Neuronal stem cell (in vitro differentiated cells): ENCODE measurements at regions not wholly inside any gene's neighbourhood (a gene's known extent, or its start where the extent isn't known, plus 50 kb on each side); places are given as distances from the start of the nearest gene placed in this dataset.
"Not testable (repeated sequence)": the region's sequence is repeated elsewhere in the genome, so short reads cannot be mapped to it uniquely, and the experiment has no call there.

Experiments
- DNase-seq: peaks from one replicate; pipeline ENCODE4 v3.0.0-alpha.2; 2013; ENCODE audit warnings: low spot score
- H2AFZ ChIP-seq: one replicate; pipeline ENCODE4 v1.6.1; 2013; ENCODE audit warnings: mild to moderate bottlenecking, low read length, inconsistent platforms
- H2AK5ac ChIP-seq: 2 replicates; pipeline ENCODE4 v1.6.1; 2013; ENCODE audit warnings: low read depth, mild to moderate bottlenecking, inconsistent platforms, low read length, moderate library complexity, mixed read lengths
- H2BK120ac ChIP-seq: 2 replicates; pipeline ENCODE4 v1.6.1; 2013; ENCODE audit warnings: low read depth, mild to moderate bottlenecking, inconsistent platforms, low read length, moderate library complexity, mixed read lengths
- H2BK12ac ChIP-seq: one replicate; pipeline ENCODE4 v1.6.1; 2013; ENCODE audit warnings: low read length, inconsistent platforms
- H2BK15ac ChIP-seq: 2 replicates; pipeline ENCODE4 v1.6.1; 2013; ENCODE audit warnings: mild to moderate bottlenecking, low read length, inconsistent platforms, mixed read lengths
- H2BK5ac ChIP-seq: one replicate; pipeline ENCODE4 v1.6.1; 2013; ENCODE audit warnings: inconsistent platforms, mild to moderate bottlenecking, low read length, moderate library complexity
- H3K14ac ChIP-seq: one replicate; pipeline ENCODE4 v1.6.1; 2013; ENCODE audit warnings: low read length, inconsistent platforms
- H3K18ac ChIP-seq: 2 replicates; pipeline ENCODE4 v1.6.1; 2013; ENCODE audit warnings: low read length, inconsistent platforms
- H3K23ac ChIP-seq: 2 replicates; pipeline ENCODE4 v1.6.1; 2013; ENCODE audit warnings: low read depth, mild to moderate bottlenecking, mixed read lengths, low read length, inconsistent platforms; ENCODE audit not compliant: poor library complexity
- H3K27ac ChIP-seq: replicated peaks from 3 replicates; pipeline ENCODE4 v1.5.1; 2013; ENCODE audit warnings: low read length, inconsistent platforms
- H3K27me3 ChIP-seq, 3 experiments: 2 replicates each; pipeline ENCODE4 v1.6.1; 2013; ENCODE audit warnings: low read length in 3 of 3, mild to moderate bottlenecking in 2 of 3, inconsistent platforms in 1 of 3, low read depth in 1 of 3, mixed read lengths in 1 of 3, moderate library complexity in 1 of 3; ENCODE audit not compliant: control insufficient read depth in 3 of 3, insufficient read depth in 3 of 3
- H3K36me3 ChIP-seq, 2 donors: replicated peaks in 1 of 2; 2 replicates each; pipeline ENCODE4 v1.6.1; 2013; ENCODE audit warnings: low read length in 2 of 2; ENCODE audit not compliant: control insufficient read depth in 2 of 2, insufficient read depth in 2 of 2
- H3K4ac ChIP-seq: 2 replicates; pipeline ENCODE4 v1.6.1; 2013; ENCODE audit warnings: inconsistent platforms, mild to moderate bottlenecking, low read length, moderate library complexity
- H3K4me1 ChIP-seq, 2 donors: 1 replicate in 1 of 2; 2 replicates in 1 of 2; pipeline ENCODE4 v1.6.1; 2013; ENCODE audit warnings: low read length in 2 of 2, low read depth in 1 of 2; ENCODE audit not compliant: control insufficient read depth in 2 of 2, insufficient read depth in 1 of 2
- H3K4me2 ChIP-seq: one replicate; pipeline ENCODE4 v1.6.1; 2013; ENCODE audit warnings: mild to moderate bottlenecking, low read length, inconsistent platforms; ENCODE audit not compliant: insufficient read depth, poor library complexity, severe bottlenecking
- H3K4me3 ChIP-seq, 2 donors: 2 replicates each; pipeline ENCODE4 v1.5.1; 2013; ENCODE audit warnings: low read length in 2 of 2, mild to moderate bottlenecking in 2 of 2, inconsistent platforms in 1 of 2, moderate library complexity in 1 of 2
- H3K79me1 ChIP-seq: one replicate; pipeline ENCODE4 v1.6.1; 2013; ENCODE audit warnings: low read depth, mild to moderate bottlenecking, inconsistent platforms, low read length, moderate library complexity
- H3K9ac ChIP-seq: one replicate; pipeline ENCODE4 v1.6.1; 2013; ENCODE audit warnings: mild to moderate bottlenecking, low read depth, low read length, inconsistent platforms; ENCODE audit not compliant: poor library complexity
- H3K9me3 ChIP-seq, 2 donors: replicated peaks in 1 of 2; 2 replicates each; pipeline versions ENCODE3 to v1.6.1; 2013; ENCODE audit warnings: low read length in 2 of 2, mild to moderate bottlenecking in 2 of 2, inconsistent platforms in 1 of 2, low read depth in 1 of 2, mixed read lengths in 1 of 2, moderate library complexity in 1 of 2; ENCODE audit not compliant: control insufficient read depth in 2 of 2, insufficient read depth in 1 of 2
- H4K8ac ChIP-seq: one replicate; pipeline ENCODE4 v1.6.1; 2013; ENCODE audit warnings: low read depth, mild to moderate bottlenecking, inconsistent platforms, low read length, moderate library complexity
- H4K91ac ChIP-seq: one replicate; pipeline ENCODE4 v1.6.1; 2013; ENCODE audit warnings: low read length, low read depth, mild to moderate bottlenecking, inconsistent platforms; ENCODE audit not compliant: poor library complexity
- WGBS, 2 donors: extraction: QIAGEN DNeasy Blood & Tissue Kit; methylation state at CpG; one replicate each; pipeline ENCODE4 v1.1.7; 2013; ENCODE audit warnings: missing lambda C conversion rate in 2 of 2, mixed read lengths in 1 of 2; ENCODE audit not compliant: insufficient read length in 2 of 2, insufficient replicate concordance in 1 of 2; ENCODE audit errors: extremely low coverage in 2 of 2; 5-methylcytosine and 5-hydroxymethylcytosine counted together

DNA sequence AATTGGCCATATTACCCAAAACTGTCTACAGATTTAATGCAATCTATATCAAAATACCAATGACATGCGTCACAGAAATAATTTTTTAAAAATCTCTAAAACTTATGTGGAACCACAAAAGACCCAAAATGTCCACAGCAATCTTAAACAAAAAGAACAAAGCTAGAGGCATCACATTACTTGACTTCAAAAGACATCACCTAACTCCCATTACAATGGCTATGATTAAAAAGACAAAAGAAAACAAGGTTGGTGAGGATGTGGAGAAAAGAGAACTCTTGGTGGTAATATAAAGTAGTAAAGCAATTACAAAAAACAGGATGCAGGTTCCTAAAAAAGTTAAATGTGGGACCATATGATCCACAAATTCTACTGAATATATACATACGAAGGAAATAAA, 187.6 kb upstream of the CNTN6 start:
- no peak for DNase-seq
- Histone ChIP-seq H3K27me3 (no peaks in the 10 kb centered on the region), H2AFZ (no peak overlapping the region), H2AK5ac (no peak overlapping the region), H3K14ac (no peak overlapping the region), H3K9ac (no peak overlapping the region), H3K4ac (no peak overlapping the region), H4K91ac (no peak overlapping the region), H3K9me3 (peaks cover 0 to 5% of the 10 kb centered on the region in 2 donors), H3K4me1 (no peaks in the 10 kb centered on the region), H3K4me3 (no peak overlapping the region), H3K4me2 (no peak overlapping the region), H2BK12ac (no peak overlapping the region), H3K36me3 (no peaks in the 10 kb centered on the region), H4K8ac (no peak overlapping the region), H3K79me1 (no peaks in the 10 kb centered on the region), H2BK120ac (no peak overlapping the region), H3K27ac (no peak overlapping the region), H2BK15ac (no peak overlapping the region), H3K18ac (no peak overlapping the region), H3K23ac (no peak overlapping the region), H2BK5ac (no peak overlapping the region)
- no CpG with 5 or more reads among the region's 2 CpGs for WGBS, 2 donors

DNA sequence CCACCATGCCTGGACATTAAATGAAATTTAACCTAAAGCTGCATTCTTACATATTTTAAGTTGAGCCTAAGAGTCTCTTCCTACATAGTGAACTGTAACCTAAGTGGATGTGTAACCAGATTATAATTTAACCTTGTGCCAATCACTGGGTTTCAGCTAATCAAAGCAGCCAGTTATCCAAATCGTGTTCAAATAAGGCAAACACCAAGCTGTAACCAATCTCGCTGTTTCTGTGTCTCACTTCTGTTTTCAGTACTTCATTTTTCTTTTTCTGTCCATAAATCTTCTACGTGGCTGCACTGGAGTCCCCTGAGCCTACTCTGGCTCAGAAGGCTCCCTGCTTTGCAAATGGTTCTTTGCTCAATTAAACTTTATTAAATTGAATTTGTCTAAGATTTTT, 186.1 kb upstream of the CNTN6 start:
- Histone ChIP-seq H2AK5ac (no peak overlapping the region), H4K91ac (no peak overlapping the region), H2BK15ac (no peak overlapping the region), H3K4ac (no peak overlapping the region), H3K27me3 (no peaks in the 10 kb centered on the region), H3K18ac (no peak overlapping the region), H3K9me3 (no peaks in the 10 kb centered on the region), H3K4me1 (no peaks in the 10 kb centered on the region), H3K4me3 (no peak overlapping the region), H4K8ac (no peak overlapping the region), H3K4me2 (no peak overlapping the region), H2AFZ (no peak overlapping the region), H3K36me3 (no peaks in the 10 kb centered on the region), H3K14ac (no peak overlapping the region), H3K23ac (no peak overlapping the region), H3K79me1 (no peaks in the 10 kb centered on the region), H3K27ac (no peak overlapping the region), H2BK120ac (no peak overlapping the region), H2BK5ac (no peak overlapping the region), H3K9ac (no peak overlapping the region), H2BK12ac (no peak overlapping the region)
- DNase-seq, result no peak
- no CpG with 5 or more reads among the region's 3 CpGs for WGBS, 2 donors

DNA sequence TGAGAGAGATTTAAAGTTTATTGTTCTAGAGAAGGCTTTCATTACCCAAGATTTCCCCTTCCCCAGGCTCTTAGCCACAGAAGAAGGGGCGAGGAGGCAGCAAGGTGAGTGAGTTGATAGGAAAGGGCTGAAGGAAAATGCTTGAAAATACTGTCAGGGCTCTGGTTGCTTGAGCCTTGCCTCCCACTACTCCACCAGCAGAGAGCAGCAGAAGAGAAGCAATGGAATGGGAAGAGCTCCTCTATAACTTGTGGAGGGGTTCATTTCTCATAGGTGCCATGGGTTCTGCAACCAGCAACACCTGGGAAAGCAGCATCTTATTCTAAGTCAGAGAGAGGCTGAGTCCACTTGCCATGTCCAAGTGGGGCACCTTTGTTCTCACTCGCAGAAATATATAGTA, 184.0 kb upstream of the CNTN6 start:
- no peaks in the 10 kb centered on the region for H3K79me1 ChIP-seq
- peak; percentile 12 for DNase-seq
- H3K9ac ChIP-seq, result no peak overlapping the region
- WGBS, 2 donors, result no CpG with 5 or more reads among the region's 2 CpGs
- no peaks in the 10 kb centered on the region for H3K9me3 ChIP-seq
- no peak overlapping the region for H3K18ac ChIP-seq
- no peak overlapping the region for H2BK120ac ChIP-seq
- H3K4me3 ChIP-seq, result no peak overlapping the region
- H2AFZ ChIP-seq, result no peak overlapping the region
- no peak overlapping the region for H3K4ac ChIP-seq
- H3K4me1 ChIP-seq, result no peaks in the 10 kb centered on the region
- no peak overlapping the region for H3K23ac ChIP-seq
- H2AK5ac ChIP-seq, result no peak overlapping the region
- H3K27me3 ChIP-seq, result no peaks in the 10 kb centered on the region
- H2BK15ac ChIP-seq, result no peak overlapping the region
- H2BK5ac ChIP-seq, result no peak overlapping the region
- no peak overlapping the region for H4K91ac ChIP-seq
- H3K27ac ChIP-seq, result no peak overlapping the region
- no peak overlapping the region for H3K14ac ChIP-seq
- no peak overlapping the region for H3K4me2 ChIP-seq
- no peak overlapping the region for H4K8ac ChIP-seq
- no peaks in the 10 kb centered on the region for H3K36me3 ChIP-seq
- H2BK12ac ChIP-seq, result no peak overlapping the region

GRCh38 chr3:912717-913116, 180.1 kb upstream of the CNTN6 start:
- not testable (repeated sequence) for H3K18ac ChIP-seq, DNase-seq, H2BK5ac ChIP-seq, H3K4me3 ChIP-seq, H3K9me3 ChIP-seq, H4K91ac ChIP-seq, H3K4me2 ChIP-seq, H2AK5ac ChIP-seq, H2BK12ac ChIP-seq, H3K36me3 ChIP-seq, H4K8ac ChIP-seq, H2BK15ac ChIP-seq, H3K4ac ChIP-seq, H2AFZ ChIP-seq, H3K27ac ChIP-seq, H3K23ac ChIP-seq, H3K27me3 ChIP-seq, H2BK120ac ChIP-seq, H3K4me1 ChIP-seq, H3K14ac ChIP-seq, H3K79me1 ChIP-seq
- peak overlapping the region; percentile 17 for H3K9ac ChIP-seq
- no CpG with 5 or more reads among the region's 4 CpGs for WGBS, 2 donors
